ENCODE measurements at regions not wholly inside any gene's neighbourhood (a gene's known extent, or its start where the extent isn't known, plus 50 kb on each side); places are given as distances from the start of the nearest gene placed in this dataset.

DNA sequence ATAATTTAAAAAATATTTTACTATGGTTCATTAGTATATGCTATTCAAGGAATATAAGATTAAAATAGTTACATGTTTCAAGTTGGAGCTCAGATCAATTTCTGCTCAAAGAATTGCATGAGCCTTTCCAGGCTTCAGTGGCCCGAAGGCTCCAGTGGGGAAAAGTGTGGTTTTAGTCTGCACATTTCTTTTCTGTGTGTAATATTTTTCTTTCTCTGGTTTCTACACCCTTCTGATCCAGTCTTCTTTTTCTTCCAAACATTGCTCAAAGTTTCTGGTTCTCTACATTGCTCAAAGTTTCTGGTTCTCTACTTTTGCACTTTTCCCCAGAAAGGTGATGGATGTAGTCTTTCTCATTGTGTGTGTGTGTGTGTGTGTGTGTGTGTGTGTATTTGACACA, 64.7 kb upstream of the OXGR1 start:
- TF ChIP-seq NR3C1 (CRISPR knock-in tag; conservative IDR thresholded peaks at IDR 0.05; ENCODE audit: low read depth) = no peak
- TF ChIP-seq, protein P1, sequence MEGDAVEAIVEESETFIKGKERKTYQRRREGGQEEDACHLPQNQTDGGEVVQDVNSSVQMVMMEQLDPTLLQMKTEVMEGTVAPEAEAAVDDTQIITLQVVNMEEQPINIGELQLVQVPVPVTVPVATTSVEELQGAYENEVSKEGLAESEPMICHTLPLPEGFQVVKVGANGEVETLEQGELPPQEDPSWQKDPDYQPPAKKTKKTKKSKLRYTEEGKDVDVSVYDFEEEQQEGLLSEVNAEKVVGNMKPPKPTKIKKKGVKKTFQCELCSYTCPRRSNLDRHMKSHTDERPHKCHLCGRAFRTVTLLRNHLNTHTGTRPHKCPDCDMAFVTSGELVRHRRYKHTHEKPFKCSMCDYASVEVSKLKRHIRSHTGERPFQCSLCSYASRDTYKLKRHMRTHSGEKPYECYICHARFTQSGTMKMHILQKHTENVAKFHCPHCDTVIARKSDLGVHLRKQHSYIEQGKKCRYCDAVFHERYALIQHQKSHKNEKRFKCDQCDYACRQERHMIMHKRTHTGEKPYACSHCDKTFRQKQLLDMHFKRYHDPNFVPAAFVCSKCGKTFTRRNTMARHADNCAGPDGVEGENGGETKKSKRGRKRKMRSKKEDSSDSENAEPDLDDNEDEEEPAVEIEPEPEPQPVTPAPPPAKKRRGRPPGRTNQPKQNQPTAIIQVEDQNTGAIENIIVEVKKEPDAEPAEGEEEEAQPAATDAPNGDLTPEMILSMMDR (IDR thresholded peaks at IDR 0.05) = no peak
- TF ChIP-seq, protein P2, sequence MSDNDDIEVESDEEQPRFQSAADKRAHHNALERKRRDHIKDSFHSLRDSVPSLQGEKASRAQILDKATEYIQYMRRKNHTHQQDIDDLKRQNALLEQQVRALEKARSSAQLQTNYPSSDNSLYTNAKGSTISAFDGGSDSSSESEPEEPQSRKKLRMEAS (CRISPR knock-in tag; IDR thresholded peaks at IDR 0.05) = no peak
- TF ChIP-seq, protein P3, sequence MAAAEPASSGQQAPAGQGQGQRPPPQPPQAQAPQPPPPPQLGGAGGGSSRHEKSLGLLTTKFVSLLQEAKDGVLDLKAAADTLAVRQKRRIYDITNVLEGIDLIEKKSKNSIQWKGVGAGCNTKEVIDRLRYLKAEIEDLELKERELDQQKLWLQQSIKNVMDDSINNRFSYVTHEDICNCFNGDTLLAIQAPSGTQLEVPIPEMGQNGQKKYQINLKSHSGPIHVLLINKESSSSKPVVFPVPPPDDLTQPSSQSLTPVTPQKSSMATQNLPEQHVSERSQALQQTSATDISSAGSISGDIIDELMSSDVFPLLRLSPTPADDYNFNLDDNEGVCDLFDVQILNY (CRISPR knock-in tag; IDR thresholded peaks at IDR 0.05) = no peak
- no peak for TF ChIP-seq ZNF423 (CRISPR knock-in tag; IDR thresholded peaks at IDR 0.05)
- TF ChIP-seq MXD4 (CRISPR knock-in tag; IDR thresholded peaks at IDR 0.05; ENCODE audit: borderline replicate concordance) = no peak
- no peak for TF ChIP-seq NR2C2 (CRISPR knock-in tag; IDR thresholded peaks at IDR 0.05)
- no peak for TF ChIP-seq FOXP1 (CRISPR knock-in tag; IDR thresholded peaks at IDR 0.05; ENCODE audit: borderline replicate concordance)
- no peak for TF ChIP-seq KAT7 (CRISPR knock-in tag; IDR thresholded peaks at IDR 0.05; ENCODE audit: borderline replicate concordance)
- TF ChIP-seq, protein P4, sequence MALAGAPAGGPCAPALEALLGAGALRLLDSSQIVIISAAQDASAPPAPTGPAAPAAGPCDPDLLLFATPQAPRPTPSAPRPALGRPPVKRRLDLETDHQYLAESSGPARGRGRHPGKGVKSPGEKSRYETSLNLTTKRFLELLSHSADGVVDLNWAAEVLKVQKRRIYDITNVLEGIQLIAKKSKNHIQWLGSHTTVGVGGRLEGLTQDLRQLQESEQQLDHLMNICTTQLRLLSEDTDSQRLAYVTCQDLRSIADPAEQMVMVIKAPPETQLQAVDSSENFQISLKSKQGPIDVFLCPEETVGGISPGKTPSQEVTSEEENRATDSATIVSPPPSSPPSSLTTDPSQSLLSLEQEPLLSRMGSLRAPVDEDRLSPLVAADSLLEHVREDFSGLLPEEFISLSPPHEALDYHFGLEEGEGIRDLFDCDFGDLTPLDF (CRISPR knock-in tag; IDR thresholded peaks at IDR 0.05) = no peak
- TF ChIP-seq, protein P5, sequence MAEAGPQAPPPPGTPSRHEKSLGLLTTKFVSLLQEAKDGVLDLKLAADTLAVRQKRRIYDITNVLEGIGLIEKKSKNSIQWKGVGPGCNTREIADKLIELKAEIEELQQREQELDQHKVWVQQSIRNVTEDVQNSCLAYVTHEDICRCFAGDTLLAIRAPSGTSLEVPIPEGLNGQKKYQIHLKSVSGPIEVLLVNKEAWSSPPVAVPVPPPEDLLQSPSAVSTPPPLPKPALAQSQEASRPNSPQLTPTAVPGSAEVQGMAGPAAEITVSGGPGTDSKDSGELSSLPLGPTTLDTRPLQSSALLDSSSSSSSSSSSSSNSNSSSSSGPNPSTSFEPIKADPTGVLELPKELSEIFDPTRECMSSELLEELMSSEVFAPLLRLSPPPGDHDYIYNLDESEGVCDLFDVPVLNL (CRISPR knock-in tag; IDR thresholded peaks at IDR 0.05; ENCODE audit: borderline replicate concordance, low read depth) = no peak
- TF ChIP-seq, protein P6, sequence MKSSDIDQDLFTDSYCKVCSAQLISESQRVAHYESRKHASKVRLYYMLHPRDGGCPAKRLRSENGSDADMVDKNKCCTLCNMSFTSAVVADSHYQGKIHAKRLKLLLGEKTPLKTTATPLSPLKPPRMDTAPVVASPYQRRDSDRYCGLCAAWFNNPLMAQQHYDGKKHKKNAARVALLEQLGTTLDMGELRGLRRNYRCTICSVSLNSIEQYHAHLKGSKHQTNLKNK (CRISPR knock-in tag; IDR thresholded peaks at IDR 0.05) = no peak
- TF ChIP-seq, protein P7, sequence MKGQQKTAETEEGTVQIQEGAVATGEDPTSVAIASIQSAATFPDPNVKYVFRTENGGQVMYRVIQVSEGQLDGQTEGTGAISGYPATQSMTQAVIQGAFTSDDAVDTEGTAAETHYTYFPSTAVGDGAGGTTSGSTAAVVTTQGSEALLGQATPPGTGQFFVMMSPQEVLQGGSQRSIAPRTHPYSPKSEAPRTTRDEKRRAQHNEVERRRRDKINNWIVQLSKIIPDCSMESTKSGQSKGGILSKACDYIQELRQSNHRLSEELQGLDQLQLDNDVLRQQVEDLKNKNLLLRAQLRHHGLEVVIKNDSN (CRISPR knock-in tag; IDR thresholded peaks at IDR 0.05) = no peak
- no peak for TF ChIP-seq MYBL2 (CRISPR knock-in tag; IDR thresholded peaks at IDR 0.05)

Measured in WTC11 (cell line).